ENCODE measurements at regions not wholly inside any gene's neighbourhood (a gene's known extent, or its start where the extent isn't known, plus 50 kb on each side); places are given as distances from the start of the nearest gene placed in this dataset.

DNA sequence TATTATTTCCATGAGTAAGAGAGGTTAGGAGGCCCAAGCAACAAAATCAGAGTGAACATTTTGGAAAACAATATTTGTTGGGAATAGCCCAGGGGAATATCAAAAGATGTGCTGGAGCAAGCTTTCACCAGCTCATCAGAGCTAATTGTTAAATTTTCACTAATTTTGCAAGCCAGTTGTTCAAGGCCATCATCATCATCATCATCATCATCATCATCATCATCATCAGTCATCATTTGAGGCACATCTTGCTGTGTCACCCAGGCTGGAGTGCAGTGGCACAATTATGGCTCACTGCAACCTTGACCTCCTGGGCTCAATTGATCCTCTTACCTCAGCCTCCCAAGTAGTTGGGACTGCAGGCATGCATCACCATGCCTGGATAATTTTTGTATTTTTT is 350.5 kb upstream of the MEF2C start:
- TF ChIP-seq POLR2A (IDR thresholded peaks at IDR 0.05) (no peak), CTCF (IDR thresholded peaks at IDR 0.05) (no peak)
- H3K27ac ChIP-seq, result no peak overlapping the region
- no peaks in the 10 kb centered on the region for H3K4me1 ChIP-seq
- no peaks in the 10 kb centered on the region for H3K27me3 ChIP-seq
- H3K9me3 ChIP-seq, result no peaks in the 10 kb centered on the region
- H3K36me3 ChIP-seq (replicated peaks in 1 of 2; ENCODE audit: insufficient read depth in 1 of 2, low read depth in 2 of 2), result no peaks in the 10 kb centered on the region
- no peak for ATAC-seq
- intact Hi-C loops (cut with DNase I), result no loop called here
- no peak for DNase-seq
- H3K4me3 ChIP-seq, result no peak overlapping the region

GRCh38 chr5:89232139-89232603 is 349.2 kb upstream of the MEF2C start:
- Histone ChIP-seq H3K36me3 (replicated peaks in 1 of 2; ENCODE audit: insufficient read depth in 1 of 2, low read depth in 2 of 2) (no peaks in the 10 kb centered on the region), H3K4me3 (no peak overlapping the region), H3K9me3 (no peaks in the 10 kb centered on the region), H3K27ac (no peak overlapping the region), H3K4me1 (no peaks in the 10 kb centered on the region), H3K27me3 (no peaks in the 10 kb centered on the region)
- intact Hi-C loops (cut with DNase I), result no loop called here
- DNase-seq, result no peak
- 61 to 62% methylated on average over 3 of the region's 3 CpGs for WGBS, 2 donors
- TF ChIP-seq POLR2A (IDR thresholded peaks at IDR 0.05), result no peak
- TF ChIP-seq CTCF (IDR thresholded peaks at IDR 0.05), result no peak
- no peak for ATAC-seq

DNA sequence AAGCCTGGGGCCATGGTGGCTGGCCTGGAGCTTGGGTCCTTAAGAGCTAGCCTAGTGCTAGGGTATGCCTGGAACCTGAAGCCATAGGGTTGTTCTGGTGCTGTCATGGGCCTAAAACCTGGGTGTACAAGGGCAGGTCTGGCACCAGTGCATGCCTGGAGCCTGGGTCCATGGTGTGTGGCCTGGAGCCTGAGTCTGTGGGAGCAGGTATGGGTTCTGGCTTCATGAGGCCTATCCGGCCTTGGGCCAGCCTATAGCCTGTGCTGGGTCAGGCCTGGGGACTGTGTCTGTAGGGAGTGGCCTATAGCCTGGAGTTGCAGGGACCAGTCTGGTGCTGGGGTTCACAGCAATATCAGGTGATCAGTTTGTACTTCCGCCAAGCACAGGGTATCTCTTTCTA is 347.2 kb upstream of the MEF2C start:
- Histone ChIP-seq H3K36me3 (replicated peaks in 1 of 2; ENCODE audit: insufficient read depth in 1 of 2, low read depth in 2 of 2) (no peaks in the 10 kb centered on the region), H3K4me1 (no peaks in the 10 kb centered on the region), H3K4me3 (no peak overlapping the region), H3K27ac (no peak overlapping the region), H3K27me3 (no peaks in the 10 kb centered on the region), H3K9me3 (no peaks in the 10 kb centered on the region)
- intact Hi-C loops (cut with DNase I), result no loop called here
- no peak for TF ChIP-seq CTCF (IDR thresholded peaks at IDR 0.05)
- TF ChIP-seq POLR2A (IDR thresholded peaks at IDR 0.05), result no peak
- peak in 1 of 4 donors; percentile 7 for DNase-seq
- WGBS, 2 donors, result 80 to 100% methylated on average over 2 of the region's 2 CpGs
- no peak for ATAC-seq

DNA sequence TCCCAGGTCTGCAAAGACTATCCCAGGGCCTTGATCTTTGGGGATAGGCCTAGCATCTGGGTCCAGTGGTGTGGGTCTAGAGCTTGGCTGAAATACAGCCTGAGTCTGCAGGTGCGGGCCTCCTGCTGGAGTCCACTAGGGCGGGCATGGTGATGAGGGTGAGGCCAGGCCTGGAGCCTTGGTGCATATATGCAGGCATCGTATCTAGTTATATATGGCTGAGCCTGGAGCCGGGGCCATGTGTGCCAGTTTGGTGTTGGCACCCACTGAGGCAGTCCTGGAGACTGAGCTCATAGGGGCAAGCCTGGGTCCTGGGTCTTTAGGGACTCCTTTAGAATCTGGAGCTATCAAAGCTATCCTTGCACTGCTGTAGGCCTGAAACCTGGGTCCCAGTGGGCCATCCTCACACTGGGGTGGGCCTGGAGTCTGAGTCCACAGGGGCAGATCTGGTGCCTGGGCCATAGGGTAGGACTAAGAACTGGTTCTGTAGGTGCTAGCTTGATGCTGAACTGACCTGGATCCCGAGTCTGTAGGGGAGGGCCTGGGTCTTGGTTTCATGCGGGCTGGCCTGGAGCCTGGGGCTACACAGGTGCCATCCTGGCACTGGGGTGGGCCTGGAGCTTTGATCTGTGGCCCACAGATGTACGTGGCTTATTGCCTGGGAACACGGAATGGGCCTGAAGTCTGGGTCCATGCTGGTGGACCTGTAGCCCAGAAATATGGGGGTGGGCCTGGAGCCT is 346.5 kb upstream of the MEF2C start:
- no peak for DNase-seq
- WGBS, 2 donors, result 93% methylated on average over 3 to 8 of the region's 8 CpGs

More for the DNA sequence above, 346.5 kb upstream of the MEF2C start:
- intact Hi-C loops (cut with DNase I), result no loop called here
- TF ChIP-seq CTCF (IDR thresholded peaks at IDR 0.05), result no peak
- no peak for TF ChIP-seq POLR2A (IDR thresholded peaks at IDR 0.05)
- no peaks in the 10 kb centered on the region for H3K9me3 ChIP-seq
- H3K4me1 ChIP-seq, result no peaks in the 10 kb centered on the region
- no peak overlapping the region for H3K27ac ChIP-seq
- no peaks in the 10 kb centered on the region for H3K36me3 ChIP-seq (replicated peaks in 1 of 2; ENCODE audit: insufficient read depth in 1 of 2, low read depth in 2 of 2)
- H3K27me3 ChIP-seq, result no peaks in the 10 kb centered on the region
- no peak overlapping the region for H3K4me3 ChIP-seq
- no peak for ATAC-seq
